ENCODE measurements at regions not wholly inside any gene's neighbourhood (a gene's known extent, or its start where the extent isn't known, plus 50 kb on each side); places are given as distances from the start of the nearest gene placed in this dataset.

GRCh38 chr18:22253676-22254075 lies 84.3 kb downstream of the GATA6 start:
- DNase-seq (ENCODE audit: low spot score), result no peak

DNA sequence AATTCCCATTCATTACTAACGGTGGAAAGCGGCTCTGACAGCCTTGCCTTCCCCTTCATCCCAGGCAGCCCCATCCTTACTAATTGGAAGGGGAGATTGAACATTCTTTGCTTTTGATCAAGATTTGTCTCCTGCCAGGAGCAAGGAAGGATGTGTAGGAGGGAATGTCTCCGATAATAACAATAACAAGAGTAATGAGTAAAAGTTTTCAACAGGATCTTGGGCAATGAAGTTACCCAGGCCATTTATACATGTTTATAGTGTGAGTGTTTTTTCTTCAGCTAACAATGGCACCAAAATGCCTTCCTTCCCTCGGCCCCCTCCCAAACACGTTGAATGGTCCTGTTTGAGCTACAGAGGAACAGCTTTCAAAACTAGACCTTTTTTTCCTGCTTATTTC lies 83.8 kb downstream of the GATA6 start:
- DNase-seq (ENCODE audit: low spot score), result no peak
